Smooth muscle cell (in vitro differentiated cells): ENCODE measurements at regions not wholly inside any gene's neighbourhood (a gene's known extent, or its start where the extent isn't known, plus 50 kb on each side); places are given as distances from the start of the nearest gene placed in this dataset.
"Not testable (repeated sequence)": the region's sequence is repeated elsewhere in the genome, so short reads cannot be mapped to it uniquely, and the experiment has no call there.

Source experiments
- DNase-seq: peaks from one replicate; lab custom pipeline; 2025; ENCODE audit not compliant: unreplicated experiment; lab: John Stamatoyannopoulos, UW
- H2AFZ ChIP-seq: fragments of 200-600 bp; sonication (generic); 2 replicates; pipeline ENCODE4 v1.6.0; 2016; ENCODE audit warnings: antibody characterized with exemption, low read depth, mild to moderate bottlenecking
- H3F3A ChIP-seq: fragments of 200-600 bp; sonication (generic); 2 replicates; pipeline ENCODE4 v1.6.0; 2017; ENCODE audit warnings: antibody characterized with exemption, low read depth
- H3K27ac ChIP-seq: fragments of 200-600 bp; sonication (generic); 2 replicates; pipeline ENCODE4 v1.5.1; 2016; ENCODE audit warnings: low read depth, mild to moderate bottlenecking
- H3K27me3 ChIP-seq: fragments of 200-600 bp; sonication (generic); 2 replicates; pipeline ENCODE4 v1.6.1; 2016; ENCODE audit warnings: low read depth, mild to moderate bottlenecking
- H3K36me3 ChIP-seq: fragments of 200-600 bp; sonication (generic); 2 replicates; pipeline ENCODE4 v1.5.1; 2016; ENCODE audit warnings: low read depth
- H3K4me1 ChIP-seq: fragments of 200-600 bp; sonication (generic); 2 replicates; pipeline ENCODE4 v1.5.1; 2016; ENCODE audit warnings: low read depth
- H3K4me2 ChIP-seq: fragments of 200-600 bp; sonication (generic); 2 replicates; pipeline ENCODE4 v1.6.0; 2016; ENCODE audit warnings: mild to moderate bottlenecking
- H3K4me3 ChIP-seq: fragments of 200-600 bp; sonication (generic); 2 replicates; pipeline ENCODE4 v1.5.1; 2016; ENCODE audit warnings: mild to moderate bottlenecking
- H3K79me2 ChIP-seq: fragments of 200-600 bp; sonication (generic); 2 replicates; pipeline ENCODE4 v1.6.0; 2016; ENCODE audit warnings: low read depth, mild to moderate bottlenecking
- H3K9ac ChIP-seq: fragments of 200-600 bp; sonication (generic); 2 replicates; pipeline ENCODE4 v1.6.0; 2016; ENCODE audit warnings: low read depth
- H3K9me3 ChIP-seq: fragments of 200-600 bp; sonication (generic); replicated peaks from 2 replicates; pipeline ENCODE4 v1.5.1; 2016; ENCODE audit warnings: low read depth
- H4K20me1 ChIP-seq: fragments of 200-600 bp; sonication (generic); 2 replicates; pipeline ENCODE4 v1.6.0; 2016; ENCODE audit warnings: low read depth
- WGBS: methylation state at CpG from one replicate; pipeline ENCODE4 v1.1.7; 2016; ENCODE audit warnings: low lambda C conversion rate; 5-methylcytosine and 5-hydroxymethylcytosine counted together

GRCh38 chr2:111544006-111544405 is 340.0 kb downstream of the ANAPC1 start:
- H4K20me1 ChIP-seq, DNase-seq, H3K79me2 ChIP-seq, H3K27ac ChIP-seq, H3K9ac ChIP-seq, H3F3A ChIP-seq, H3K4me1 ChIP-seq, H3K36me3 ChIP-seq, H3K4me3 ChIP-seq, H3K9me3 ChIP-seq, H3K4me2 ChIP-seq, H2AFZ ChIP-seq, H3K27me3 ChIP-seq: not testable (repeated sequence)
- WGBS, result 40% methylated on average over 2 of the region's 2 CpGs

GRCh38 chr2:111545723-111546431 is 338.1 kb downstream of the ANAPC1 start:
- not testable (repeated sequence) for H4K20me1 ChIP-seq, H3F3A ChIP-seq, H3K27ac ChIP-seq, H3K4me3 ChIP-seq, H2AFZ ChIP-seq, H3K79me2 ChIP-seq, H3K9ac ChIP-seq, H3K36me3 ChIP-seq, H3K9me3 ChIP-seq, DNase-seq, H3K4me2 ChIP-seq, H3K4me1 ChIP-seq, H3K27me3 ChIP-seq
- 87% methylated on average over 3 of the region's 7 CpGs for WGBS

GRCh38 chr2:111546578-111546977 is 337.4 kb downstream of the ANAPC1 start:
- H3F3A ChIP-seq, H3K9me3 ChIP-seq, H3K27me3 ChIP-seq, H3K4me2 ChIP-seq, H3K4me1 ChIP-seq, H3K4me3 ChIP-seq, H3K27ac ChIP-seq, H2AFZ ChIP-seq, H4K20me1 ChIP-seq, H3K79me2 ChIP-seq, DNase-seq, H3K9ac ChIP-seq, H3K36me3 ChIP-seq: not testable (repeated sequence)
- WGBS, result 87% methylated on average over 5 of the region's 5 CpGs

- H3K27ac ChIP-seq, H3K27me3 ChIP-seq, H3K36me3 ChIP-seq, H3K4me2 ChIP-seq, H2AFZ ChIP-seq, H3F3A ChIP-seq, DNase-seq, H3K79me2 ChIP-seq, H3K9ac ChIP-seq, H3K4me1 ChIP-seq, H3K4me3 ChIP-seq, H3K9me3 ChIP-seq, H4K20me1 ChIP-seq: not testable (repeated sequence)
- 91% methylated on average over 1 of the region's 2 CpGs for WGBS
These were observed 334.8 kb downstream of the ANAPC1 start for GRCh38 chr2:111549174-111549573.

- not testable (repeated sequence) for H3K9me3 ChIP-seq, H3K4me3 ChIP-seq, H3K9ac ChIP-seq, H3K27ac ChIP-seq, H2AFZ ChIP-seq, H3K79me2 ChIP-seq, H3F3A ChIP-seq, H3K4me1 ChIP-seq, H3K4me2 ChIP-seq, H3K27me3 ChIP-seq, DNase-seq, H3K36me3 ChIP-seq, H4K20me1 ChIP-seq
- 54% methylated on average over 1 of the region's 2 CpGs for WGBS
These were observed 332.6 kb downstream of the ANAPC1 start for GRCh38 chr2:111551428-111551827.

- not testable (repeated sequence) for H3K4me1 ChIP-seq, H3K4me2 ChIP-seq, H3K79me2 ChIP-seq, H3K9ac ChIP-seq, H3F3A ChIP-seq, H3K4me3 ChIP-seq, H3K27me3 ChIP-seq, H2AFZ ChIP-seq, DNase-seq, H3K9me3 ChIP-seq, H4K20me1 ChIP-seq, H3K27ac ChIP-seq, H3K36me3 ChIP-seq
- WGBS, result no CpG with 5 or more reads among the region's 9 CpGs
These were observed 331.4 kb downstream of the ANAPC1 start for GRCh38 chr2:111552625-111553024.

GRCh38 chr2:111559301-111559700 is 324.7 kb downstream of the ANAPC1 start:
- not testable (repeated sequence) for H3K27ac ChIP-seq, DNase-seq, H3K4me3 ChIP-seq, H2AFZ ChIP-seq, H3K4me1 ChIP-seq, H3K4me2 ChIP-seq, H3K9me3 ChIP-seq, H3K79me2 ChIP-seq, H3K36me3 ChIP-seq, H3F3A ChIP-seq, H4K20me1 ChIP-seq, H3K27me3 ChIP-seq, H3K9ac ChIP-seq
- 92% methylated on average over 2 of the region's 2 CpGs for WGBS

- not testable (repeated sequence) for H3K4me1 ChIP-seq, H3K4me2 ChIP-seq, H3K9me3 ChIP-seq, H3K4me3 ChIP-seq, H3K79me2 ChIP-seq, H3K9ac ChIP-seq, DNase-seq, H3K27ac ChIP-seq, H3K36me3 ChIP-seq, H3K27me3 ChIP-seq, H4K20me1 ChIP-seq, H2AFZ ChIP-seq, H3F3A ChIP-seq
- 91% methylated on average over 1 of the region's 3 CpGs for WGBS
These were observed 324.2 kb downstream of the ANAPC1 start for GRCh38 chr2:111559814-111560213.

GRCh38 chr2:111566068-111566467 is 317.9 kb downstream of the ANAPC1 start:
- WGBS, result 64% methylated on average over 8 of the region's 8 CpGs
- H3K27ac ChIP-seq, result not testable (repeated sequence)

More at GRCh38 chr2:111566068-111566467, 317.9 kb downstream of the ANAPC1 start:
- not testable (repeated sequence) for H3K4me3 ChIP-seq, H3K9me3 ChIP-seq, H3K36me3 ChIP-seq, H3K9ac ChIP-seq, H3K4me1 ChIP-seq, H3F3A ChIP-seq, H3K27me3 ChIP-seq, H3K79me2 ChIP-seq, H2AFZ ChIP-seq, H3K4me2 ChIP-seq, DNase-seq, H4K20me1 ChIP-seq
